Right lobe of liver (tissue), 4 donors: ENCODE measurements at regions not wholly inside any gene's neighbourhood (a gene's known extent, or its start where the extent isn't known, plus 50 kb on each side); places are given as distances from the start of the nearest gene placed in this dataset.

Experiments used
- POLR2A ChIP-seq: fragments of 450-650 bp; IDR thresholded peaks from one replicate; pipeline ENCODE4 v1.6.1; 2017; ENCODE audit warnings: antibody characterized with exemption, mild to moderate bottlenecking
- TF ChIP-seq, protein P1 (sequence below), 4 donors: fragments of 200-600 bp in 3 of 4; fragments of 450-650 bp in 1 of 4; IDR thresholded peaks; one replicate each; pipeline versions ENCODE4 v1.5.1 to v1.8.0; 2016 to 2022; ENCODE audit warnings: antibody characterized with exemption in 4 of 4, mild to moderate bottlenecking in 2 of 4
- donor health status: DM: no; HTN: no; CAD: no.
- donor health status: DM: no; HTN: no; CAD: no.
- donor health status: DM: no; HTN: yes; CAD: no.

DNA sequence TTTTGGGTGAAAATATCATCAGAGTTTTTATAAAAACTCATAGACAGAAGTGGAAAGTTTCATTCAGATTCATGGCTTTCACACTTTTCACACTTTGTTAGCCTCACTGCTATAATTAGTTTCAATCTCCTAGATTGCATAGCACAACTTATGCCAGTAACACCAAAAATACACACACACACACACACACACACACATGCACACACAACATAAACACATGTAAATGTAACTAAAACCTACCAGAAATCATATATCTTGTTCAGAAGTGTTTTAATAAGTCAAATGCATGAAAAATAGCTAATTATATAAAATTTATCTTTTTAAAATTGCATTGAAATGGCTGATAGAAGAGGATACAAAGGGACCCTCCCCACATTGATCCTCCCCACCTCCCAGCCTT is 347.8 kb upstream of the SLC35B3 start:
- TF ChIP-seq, protein P1, sequence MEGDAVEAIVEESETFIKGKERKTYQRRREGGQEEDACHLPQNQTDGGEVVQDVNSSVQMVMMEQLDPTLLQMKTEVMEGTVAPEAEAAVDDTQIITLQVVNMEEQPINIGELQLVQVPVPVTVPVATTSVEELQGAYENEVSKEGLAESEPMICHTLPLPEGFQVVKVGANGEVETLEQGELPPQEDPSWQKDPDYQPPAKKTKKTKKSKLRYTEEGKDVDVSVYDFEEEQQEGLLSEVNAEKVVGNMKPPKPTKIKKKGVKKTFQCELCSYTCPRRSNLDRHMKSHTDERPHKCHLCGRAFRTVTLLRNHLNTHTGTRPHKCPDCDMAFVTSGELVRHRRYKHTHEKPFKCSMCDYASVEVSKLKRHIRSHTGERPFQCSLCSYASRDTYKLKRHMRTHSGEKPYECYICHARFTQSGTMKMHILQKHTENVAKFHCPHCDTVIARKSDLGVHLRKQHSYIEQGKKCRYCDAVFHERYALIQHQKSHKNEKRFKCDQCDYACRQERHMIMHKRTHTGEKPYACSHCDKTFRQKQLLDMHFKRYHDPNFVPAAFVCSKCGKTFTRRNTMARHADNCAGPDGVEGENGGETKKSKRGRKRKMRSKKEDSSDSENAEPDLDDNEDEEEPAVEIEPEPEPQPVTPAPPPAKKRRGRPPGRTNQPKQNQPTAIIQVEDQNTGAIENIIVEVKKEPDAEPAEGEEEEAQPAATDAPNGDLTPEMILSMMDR (IDR thresholded peaks at IDR 0.05): no peak
- no peak for TF ChIP-seq POLR2A
